HL-60 (cell line): ENCODE measurements at regions not wholly inside any gene's neighbourhood (a gene's known extent, or its start where the extent isn't known, plus 50 kb on each side); places are given as distances from the start of the nearest gene placed in this dataset.

Source experiments
- CTCF ChIP-seq: IDR thresholded peaks from one replicate; pipeline ENCODE4 v1.5.1; 2011; ENCODE audit warnings: low read length, control low read depth, inconsistent platforms; ENCODE audit not compliant: insufficient read depth
- GABPA ChIP-seq: IDR thresholded peaks from 2 replicates; pipeline ENCODE4 v1.6.1; 2012; ENCODE audit warnings: low read depth
- POLR2AphosphoS5 ChIP-seq: IDR thresholded peaks from 2 replicates; pipeline ENCODE4 v1.6.1; 2012; ENCODE audit warnings: low read depth
- REST ChIP-seq: IDR thresholded peaks from 2 replicates; pipeline ENCODE4 v1.6.1; 2012; ENCODE audit warnings: low read depth; ENCODE audit not compliant: insufficient replicate concordance

GRCh38 chr2:7971841-7972240 lies 710.0 kb upstream of the ID2 start:
- TF ChIP-seq CTCF (no peak), POLR2AphosphoS5 (no peak), GABPA (no peak), REST (no peak)
